ENCODE measurements at regions not wholly inside any gene's neighbourhood (a gene's known extent, or its start where the extent isn't known, plus 50 kb on each side); places are given as distances from the start of the nearest gene placed in this dataset.

DNA sequence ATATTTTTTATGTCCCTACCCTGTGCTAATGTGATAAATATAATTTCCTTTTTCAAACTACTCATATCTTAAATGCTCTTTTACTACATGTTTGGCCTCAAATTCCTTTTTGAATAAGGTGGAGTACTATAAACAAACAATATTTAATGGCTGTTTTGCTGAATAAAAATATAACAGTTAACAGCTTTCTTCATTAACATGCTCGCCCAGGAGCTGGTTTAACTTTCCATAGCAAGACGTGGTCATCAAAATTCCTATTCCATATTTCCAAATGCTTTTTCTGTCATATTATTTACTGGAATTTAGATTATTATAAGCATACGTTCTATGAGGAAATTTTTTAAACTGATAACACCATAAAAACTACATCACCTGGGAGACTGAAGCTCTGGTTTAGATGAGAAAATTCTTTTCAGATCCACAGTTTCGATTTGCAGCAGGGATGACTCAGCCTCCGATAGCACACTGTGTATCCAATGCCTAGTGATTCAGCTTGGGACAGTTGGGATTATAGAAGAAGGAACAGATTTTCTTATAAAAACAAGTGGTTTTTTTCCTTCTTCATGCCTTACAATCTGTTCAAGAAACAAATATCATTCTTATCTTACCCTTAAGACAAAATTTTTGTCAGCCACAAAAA is 129.1 kb downstream of the FBXO8 start:
- H3K36me3 ChIP-seq (ENCODE audit: control insufficient read depth in 2 of 2, insufficient read depth in 2 of 2, low read length in 1 of 2), result no peaks in the 10 kb centered on the region
- H3K27me3 ChIP-seq (ENCODE audit: control insufficient read depth in 2 of 2, insufficient read depth in 1 of 2, low read length in 1 of 2), result no peaks in the 10 kb centered on the region
- H3K4me1 ChIP-seq (ENCODE audit: control insufficient read depth in 2 of 2, insufficient read depth in 2 of 2, low read length in 2 of 2), result no peaks in the 10 kb centered on the region
- no peak overlapping the region for H3K4me3 ChIP-seq (ENCODE audit: low read length in 2 of 2)
- no peaks in the 10 kb centered on the region for H3K9me3 ChIP-seq (ENCODE audit: control insufficient read depth in 2 of 2, insufficient read depth in 1 of 2, low read length in 1 of 2)
- no peak for DNase-seq (ENCODE audit: low read depth in 6 of 9, low spot score in 9 of 9)
- no peak overlapping the region for H3K27ac ChIP-seq (ENCODE audit: low read depth in 1 of 2, low read length in 1 of 2)
- 88% methylated on average over 5 of the region's 5 CpGs for WGBS

DNA sequence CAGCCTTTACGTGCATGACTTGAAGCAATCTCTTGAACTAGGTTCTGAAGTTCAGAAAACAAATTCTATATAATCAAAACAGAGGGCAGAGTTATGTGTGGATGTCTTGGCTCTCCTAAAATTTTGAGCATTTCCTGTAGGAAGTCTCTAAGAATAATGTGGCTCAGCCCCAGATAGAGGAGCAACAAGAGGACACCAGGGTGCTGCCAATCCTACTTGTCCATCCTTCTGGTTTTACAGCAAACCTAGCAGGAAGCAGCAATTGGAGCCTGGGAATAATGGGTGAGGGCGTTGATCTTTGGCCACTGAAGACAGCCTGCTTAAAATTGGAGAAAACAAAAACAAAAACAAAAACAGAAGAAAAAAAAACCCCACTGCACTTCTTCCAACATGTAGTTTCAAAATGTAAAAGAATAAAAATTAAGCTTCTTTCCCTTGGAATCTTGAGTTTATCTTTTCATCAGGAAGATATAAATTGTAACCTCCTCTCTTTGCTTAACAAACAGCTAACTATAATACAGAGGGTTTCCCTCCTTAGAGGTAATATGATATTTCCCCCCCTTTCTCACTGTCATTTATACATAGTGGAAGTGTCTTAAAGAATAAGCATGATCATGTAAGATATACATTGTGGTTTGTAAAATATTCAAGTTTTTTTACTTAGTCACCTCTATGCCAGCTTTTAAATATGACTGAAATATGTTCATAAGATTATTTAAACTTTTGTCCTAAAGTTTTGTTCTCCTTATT is 130.6 kb downstream of the FBXO8 start:
- H3K36me3 ChIP-seq (ENCODE audit: control insufficient read depth in 2 of 2, insufficient read depth in 2 of 2, low read length in 1 of 2), result no peaks in the 10 kb centered on the region
- no peak overlapping the region for H3K27ac ChIP-seq (ENCODE audit: low read depth in 1 of 2, low read length in 1 of 2)

DNA sequence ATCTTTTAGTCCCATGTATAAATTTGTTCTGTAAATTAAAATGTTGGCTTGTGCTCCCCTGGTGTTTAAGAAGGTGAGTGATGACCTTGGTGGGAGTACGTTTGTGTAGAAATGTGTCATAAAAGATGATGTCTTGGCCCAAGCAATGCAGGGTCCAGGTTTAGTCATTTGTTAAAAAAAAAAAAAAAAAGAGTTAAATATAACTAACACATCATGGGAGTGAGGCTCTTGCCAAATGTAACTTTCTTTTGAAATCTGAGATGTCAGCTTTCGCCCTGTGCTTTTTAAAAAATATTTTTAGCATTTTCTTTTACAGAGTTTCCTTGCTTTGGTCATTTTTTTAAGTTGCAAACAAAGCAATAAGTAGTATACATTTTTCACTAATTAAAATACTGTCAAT is 135.6 kb downstream of the FBXO8 start:
- no peaks in the 10 kb centered on the region for H3K27me3 ChIP-seq (ENCODE audit: control insufficient read depth in 2 of 2, insufficient read depth in 1 of 2, low read length in 1 of 2)
- no peak for DNase-seq (ENCODE audit: low read depth in 6 of 9, low spot score in 9 of 9)
- 90% methylated on average over 2 of the region's 2 CpGs for WGBS

More for the DNA sequence above, 130.6 kb downstream of the FBXO8 start:
- DNase-seq (ENCODE audit: low read depth in 6 of 9, low spot score in 9 of 9), result no peak
- H3K9me3 ChIP-seq (ENCODE audit: control insufficient read depth in 2 of 2, insufficient read depth in 1 of 2, low read length in 1 of 2), result no peaks in the 10 kb centered on the region
- H3K27me3 ChIP-seq (ENCODE audit: control insufficient read depth in 2 of 2, insufficient read depth in 1 of 2, low read length in 1 of 2), result no peaks in the 10 kb centered on the region
- no peaks in the 10 kb centered on the region for H3K4me1 ChIP-seq (ENCODE audit: control insufficient read depth in 2 of 2, insufficient read depth in 2 of 2, low read length in 2 of 2)
- H3K4me3 ChIP-seq (ENCODE audit: low read length in 2 of 2), result no peak overlapping the region
- WGBS, result 58% methylated on average over 2 of the region's 2 CpGs

DNA sequence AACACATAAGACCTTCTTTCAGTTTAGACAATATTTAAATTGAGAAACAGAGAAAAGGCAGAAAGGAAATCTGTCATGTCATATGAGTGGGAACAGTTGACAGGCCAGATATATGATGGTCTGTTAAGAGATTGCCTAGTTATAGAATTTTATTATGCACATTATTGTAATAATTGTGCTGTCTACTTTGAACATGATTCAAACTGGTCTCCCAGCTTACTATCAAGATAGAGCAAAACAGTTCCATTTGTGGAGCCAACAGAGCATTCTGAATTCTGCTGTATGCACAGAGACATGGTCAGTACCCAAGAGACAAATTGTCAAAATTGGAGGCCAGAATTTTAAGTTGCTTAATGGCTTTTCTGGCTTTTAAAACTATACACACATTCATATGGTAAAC is 139.4 kb downstream of the FBXO8 start:
- H3K27me3 ChIP-seq (ENCODE audit: control insufficient read depth in 2 of 2, insufficient read depth in 1 of 2, low read length in 1 of 2), result no peaks in the 10 kb centered on the region
- H3K36me3 ChIP-seq (ENCODE audit: control insufficient read depth in 2 of 2, insufficient read depth in 2 of 2, low read length in 1 of 2), result no peaks in the 10 kb centered on the region
- H3K9me3 ChIP-seq (ENCODE audit: control insufficient read depth in 2 of 2, insufficient read depth in 1 of 2, low read length in 1 of 2), result no peaks in the 10 kb centered on the region
- H3K4me3 ChIP-seq (ENCODE audit: low read length in 2 of 2), result no peak overlapping the region
- no peak for DNase-seq (ENCODE audit: low read depth in 6 of 9, low spot score in 9 of 9)
- no peak overlapping the region for H3K27ac ChIP-seq (ENCODE audit: low read depth in 1 of 2, low read length in 1 of 2)
- no peaks in the 10 kb centered on the region for H3K4me1 ChIP-seq (ENCODE audit: control insufficient read depth in 2 of 2, insufficient read depth in 2 of 2, low read length in 2 of 2)

More for the DNA sequence above, 135.6 kb downstream of the FBXO8 start:
- H3K27ac ChIP-seq (ENCODE audit: low read depth in 1 of 2, low read length in 1 of 2), result no peak overlapping the region
- H3K9me3 ChIP-seq (ENCODE audit: control insufficient read depth in 2 of 2, insufficient read depth in 1 of 2, low read length in 1 of 2), result no peaks in the 10 kb centered on the region
- H3K4me1 ChIP-seq (ENCODE audit: control insufficient read depth in 2 of 2, insufficient read depth in 2 of 2, low read length in 2 of 2), result no peaks in the 10 kb centered on the region
- no peaks in the 10 kb centered on the region for H3K36me3 ChIP-seq (ENCODE audit: control insufficient read depth in 2 of 2, insufficient read depth in 2 of 2, low read length in 1 of 2)
- H3K4me3 ChIP-seq (ENCODE audit: low read length in 2 of 2), result no peak overlapping the region

DNA sequence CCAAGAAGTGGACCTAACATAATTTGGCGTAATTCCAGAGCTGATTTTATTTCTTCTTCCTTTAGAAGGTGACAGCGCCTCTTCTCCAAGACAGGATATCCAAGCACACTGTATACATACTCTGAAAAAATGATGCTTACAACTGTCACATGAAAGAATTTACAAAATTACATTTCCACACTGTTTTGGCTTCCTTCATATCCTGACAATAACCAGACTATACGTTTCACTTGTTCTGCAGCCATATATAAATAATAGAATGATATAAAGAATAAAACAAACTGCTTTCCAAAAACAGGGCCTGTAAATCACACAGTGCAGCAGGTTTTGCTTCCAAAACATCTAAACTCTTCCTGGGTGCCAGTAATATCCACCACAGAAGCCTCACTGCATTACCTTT is 141.6 kb downstream of the FBXO8 start:
- Histone ChIP-seq H3K36me3 (ENCODE audit: control insufficient read depth in 2 of 2, insufficient read depth in 2 of 2, low read length in 1 of 2) (no peaks in the 10 kb centered on the region), H3K27me3 (ENCODE audit: control insufficient read depth in 2 of 2, insufficient read depth in 1 of 2, low read length in 1 of 2) (no peaks in the 10 kb centered on the region), H3K9me3 (ENCODE audit: control insufficient read depth in 2 of 2, insufficient read depth in 1 of 2, low read length in 1 of 2) (no peaks in the 10 kb centered on the region), H3K27ac (ENCODE audit: low read depth in 1 of 2, low read length in 1 of 2) (no peak overlapping the region), H3K4me3 (ENCODE audit: low read length in 2 of 2) (no peak overlapping the region), H3K4me1 (ENCODE audit: control insufficient read depth in 2 of 2, insufficient read depth in 2 of 2, low read length in 2 of 2) (no peaks in the 10 kb centered on the region)
- no peak for DNase-seq (ENCODE audit: low read depth in 6 of 9, low spot score in 9 of 9)
- WGBS, result 85% methylated on average over 3 of the region's 3 CpGs

DNA sequence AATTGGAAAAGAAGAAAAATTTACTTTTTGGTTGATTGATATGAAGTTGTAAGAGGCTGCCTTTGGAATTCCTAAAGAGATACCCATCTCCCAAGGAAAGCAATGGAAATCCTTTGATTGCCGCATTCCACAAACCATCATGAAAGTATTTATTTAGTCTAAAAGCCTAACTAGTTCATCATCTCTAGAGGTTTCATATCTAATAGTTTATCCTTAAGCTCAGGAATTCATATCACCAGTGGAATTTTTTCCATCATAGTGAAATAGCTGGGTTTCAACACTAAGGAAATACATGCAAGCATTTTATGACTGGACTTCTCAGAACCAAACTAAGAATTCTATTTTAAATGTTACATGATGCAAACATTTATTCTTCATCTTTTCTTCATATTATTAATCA is 144.9 kb downstream of the FBXO8 start:
- WGBS, result 93% methylated on average over 1 of the region's 1 CpG
- Histone ChIP-seq H3K9me3 (ENCODE audit: control insufficient read depth in 2 of 2, insufficient read depth in 1 of 2, low read length in 1 of 2) (no peaks in the 10 kb centered on the region), H3K27ac (ENCODE audit: low read depth in 1 of 2, low read length in 1 of 2) (no peak overlapping the region), H3K4me1 (ENCODE audit: control insufficient read depth in 2 of 2, insufficient read depth in 2 of 2, low read length in 2 of 2) (no peaks in the 10 kb centered on the region), H3K36me3 (ENCODE audit: control insufficient read depth in 2 of 2, insufficient read depth in 2 of 2, low read length in 1 of 2) (no peaks in the 10 kb centered on the region), H3K4me3 (ENCODE audit: low read length in 2 of 2) (no peak overlapping the region), H3K27me3 (ENCODE audit: control insufficient read depth in 2 of 2, insufficient read depth in 1 of 2, low read length in 1 of 2) (no peaks in the 10 kb centered on the region)
- DNase-seq (ENCODE audit: low read depth in 6 of 9, low spot score in 9 of 9), result no peak

DNA sequence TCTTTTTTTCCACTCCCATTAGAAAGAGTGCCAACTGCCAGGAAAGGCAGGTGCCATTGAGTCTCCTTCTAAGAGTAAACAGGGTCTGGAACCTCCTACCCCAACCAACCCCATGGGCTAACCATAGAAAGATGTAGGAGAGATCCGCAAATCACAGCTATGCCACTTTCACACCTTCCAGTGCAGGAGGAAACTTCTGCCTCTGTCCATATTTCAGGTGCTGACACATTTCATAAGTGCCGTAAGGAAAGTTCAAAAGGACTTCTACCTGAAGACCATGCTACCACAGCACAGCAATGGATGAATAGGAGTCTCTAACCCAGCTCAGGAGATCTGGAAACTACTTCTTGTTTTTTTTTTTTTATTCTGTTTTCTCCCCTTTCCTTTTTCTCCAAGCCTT is 145.8 kb downstream of the FBXO8 start:
- WGBS, result 91% methylated on average over 2 of the region's 2 CpGs
- Histone ChIP-seq H3K4me3 (ENCODE audit: low read length in 2 of 2) (no peak overlapping the region), H3K36me3 (ENCODE audit: control insufficient read depth in 2 of 2, insufficient read depth in 2 of 2, low read length in 1 of 2) (no peaks in the 10 kb centered on the region), H3K4me1 (ENCODE audit: control insufficient read depth in 2 of 2, insufficient read depth in 2 of 2, low read length in 2 of 2) (no peaks in the 10 kb centered on the region), H3K9me3 (ENCODE audit: control insufficient read depth in 2 of 2, insufficient read depth in 1 of 2, low read length in 1 of 2) (no peaks in the 10 kb centered on the region), H3K27ac (ENCODE audit: low read depth in 1 of 2, low read length in 1 of 2) (no peak overlapping the region), H3K27me3 (ENCODE audit: control insufficient read depth in 2 of 2, insufficient read depth in 1 of 2, low read length in 1 of 2) (no peaks in the 10 kb centered on the region)
- no peak for DNase-seq (ENCODE audit: low read depth in 6 of 9, low spot score in 9 of 9)

DNA sequence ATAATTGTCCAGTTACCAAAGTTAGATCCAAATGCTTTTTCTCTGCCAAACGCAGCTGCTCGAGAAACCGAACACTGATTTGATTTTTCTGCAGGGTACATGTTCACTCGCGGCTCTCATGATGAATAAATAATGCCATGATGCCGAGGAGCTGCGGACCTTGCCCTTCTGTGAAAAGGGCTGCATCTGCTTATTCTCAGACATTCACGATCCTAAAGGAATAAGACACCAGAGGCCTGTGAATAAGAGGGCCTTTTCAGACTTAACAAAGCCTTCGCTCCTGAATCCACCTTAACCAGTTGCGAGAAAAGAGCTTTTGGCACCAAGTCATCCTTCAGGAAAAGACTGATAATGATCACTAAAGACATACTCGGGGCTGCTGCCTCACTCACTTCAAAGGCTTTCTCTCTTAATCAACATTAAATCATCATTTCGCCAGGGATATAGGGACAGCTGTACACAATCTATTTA is 147.5 kb downstream of the FBXO8 start:
- Histone ChIP-seq H3K9me3 (ENCODE audit: control insufficient read depth in 2 of 2, insufficient read depth in 1 of 2, low read length in 1 of 2) (no peaks in the 10 kb centered on the region), H3K36me3 (ENCODE audit: control insufficient read depth in 2 of 2, insufficient read depth in 2 of 2, low read length in 1 of 2) (no peaks in the 10 kb centered on the region), H3K27me3 (ENCODE audit: control insufficient read depth in 2 of 2, insufficient read depth in 1 of 2, low read length in 1 of 2) (no peaks in the 10 kb centered on the region), H3K27ac (ENCODE audit: low read depth in 1 of 2, low read length in 1 of 2) (no peak overlapping the region), H3K4me1 (ENCODE audit: control insufficient read depth in 2 of 2, insufficient read depth in 2 of 2, low read length in 2 of 2) (no peaks in the 10 kb centered on the region), H3K4me3 (ENCODE audit: low read length in 2 of 2) (no peak overlapping the region)
- 52% methylated on average over 12 of the region's 12 CpGs for WGBS
- DNase-seq (ENCODE audit: low read depth in 6 of 9, low spot score in 9 of 9), result no peak

DNA sequence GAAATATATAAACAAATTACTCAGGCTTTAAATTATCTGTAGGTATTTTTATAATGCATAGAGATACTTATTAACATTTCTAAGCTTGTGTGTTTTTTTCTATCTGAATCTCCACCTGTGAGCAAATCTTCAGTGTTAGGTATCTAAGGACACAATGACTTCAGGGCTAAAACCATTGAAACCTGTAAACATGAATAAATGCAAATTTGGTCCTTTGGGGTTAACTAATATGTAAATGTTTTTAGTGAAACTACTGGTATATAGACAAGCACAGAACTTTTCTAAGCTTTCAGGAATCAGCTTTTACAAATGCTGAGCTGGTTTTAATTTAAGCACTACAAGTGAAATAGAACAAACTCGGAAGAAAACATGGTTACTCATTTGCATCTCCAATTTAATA is 147.9 kb downstream of the FBXO8 start:
- DNase-seq (ENCODE audit: low read depth in 6 of 9, low spot score in 9 of 9), result no peak
- Histone ChIP-seq H3K27me3 (ENCODE audit: control insufficient read depth in 2 of 2, insufficient read depth in 1 of 2, low read length in 1 of 2) (no peaks in the 10 kb centered on the region), H3K4me1 (ENCODE audit: control insufficient read depth in 2 of 2, insufficient read depth in 2 of 2, low read length in 2 of 2) (no peaks in the 10 kb centered on the region), H3K27ac (ENCODE audit: low read depth in 1 of 2, low read length in 1 of 2) (no peak overlapping the region), H3K4me3 (ENCODE audit: low read length in 2 of 2) (no peak overlapping the region), H3K9me3 (ENCODE audit: control insufficient read depth in 2 of 2, insufficient read depth in 1 of 2, low read length in 1 of 2) (no peaks in the 10 kb centered on the region), H3K36me3 (ENCODE audit: control insufficient read depth in 2 of 2, insufficient read depth in 2 of 2, low read length in 1 of 2) (no peaks in the 10 kb centered on the region)
- 75% methylated on average over 1 of the region's 1 CpG for WGBS

Measured in thymus (tissue), 11 donors.